GM19395 (cell line): ENCODE measurements at regions not wholly inside any gene's neighbourhood (a gene's known extent, or its start where the extent isn't known, plus 50 kb on each side); places are given as distances from the start of the nearest gene placed in this dataset.
"Not testable (repeated sequence)": the region's sequence is repeated elsewhere in the genome, so short reads cannot be mapped to it uniquely, and the experiment has no call there.

ENCODE experiments used
- ATAC-seq: cut with Tn5 transposase; IDR thresholded peaks from one replicate; pipeline ENCODE4 v1.9.1; 2021; ENCODE audit warnings: mild to moderate bottlenecking, moderate library complexity; ENCODE audit not compliant: unreplicated experiment

- not testable (repeated sequence) for ATAC-seq
These were observed 157.7 kb downstream of the GIPC2 start for GRCh38 chr1:78203410-78203982.

- ATAC-seq: no peak
These were observed 164.4 kb downstream of the GIPC2 start for GRCh38 chr1:78210175-78210574.

- no peak for ATAC-seq
These were observed 165.8 kb downstream of the GIPC2 start for GRCh38 chr1:78211483-78212092.

GRCh38 chr1:78214334-78214733 lies 168.6 kb downstream of the GIPC2 start:
- ATAC-seq: no peak

- ATAC-seq: no peak
These were observed 176.6 kb downstream of the GIPC2 start for GRCh38 chr1:78222225-78222959.

GRCh38 chr1:78222960-78223358 lies 177.2 kb downstream of the GIPC2 start:
- no peak for ATAC-seq

GRCh38 chr1:78223417-78224215 lies 177.8 kb downstream of the GIPC2 start:
- no peak for ATAC-seq

- ATAC-seq: no peak
These were observed 178.6 kb downstream of the GIPC2 start for GRCh38 chr1:78224246-78224785.

GRCh38 chr1:78224861-78225552 lies 179.2 kb downstream of the GIPC2 start:
- no peak for ATAC-seq

GRCh38 chr1:78226784-78227183 lies 181.0 kb downstream of the GIPC2 start:
- ATAC-seq: no peak

GRCh38 chr1:78227705-78228635 lies 182.2 kb downstream of the GIPC2 start:
- no peak for ATAC-seq

- no peak for ATAC-seq
These were observed 183.6 kb downstream of the GIPC2 start for GRCh38 chr1:78229344-78229743.

GRCh38 chr1:78231477-78231876 lies 185.7 kb downstream of the GIPC2 start:
- ATAC-seq: no peak

- no peak for ATAC-seq
These were observed 186.1 kb downstream of the GIPC2 start for GRCh38 chr1:78231894-78232293.

- ATAC-seq: no peak
These were observed 186.9 kb downstream of the GIPC2 start for GRCh38 chr1:78232630-78233029.

GRCh38 chr1:78234496-78234895 lies 188.7 kb downstream of the GIPC2 start:
- no peak for ATAC-seq

GRCh38 chr1:78236716-78237115 lies 190.9 kb downstream of the GIPC2 start:
- ATAC-seq: no peak

GRCh38 chr1:78237364-78237916 lies 191.7 kb downstream of the GIPC2 start:
- no peak for ATAC-seq

GRCh38 chr1:78240191-78240590 lies 194.4 kb downstream of the GIPC2 start:
- ATAC-seq: no peak
